ENCODE measurements at regions not wholly inside any gene's neighbourhood (a gene's known extent, or its start where the extent isn't known, plus 50 kb on each side); places are given as distances from the start of the nearest gene placed in this dataset.

GRCh38 chr6:113648698-113649097 is 208.4 kb upstream of the MARCKS start:
- FAIRE-seq (no peak), DNase-seq (ENCODE audit: low read depth) (no peak)
- H3K4me2 ChIP-seq (ENCODE audit: low read length): no peak overlapping the region
- H3K36me3 ChIP-seq (ENCODE audit: insufficient read depth, low read length): no peaks in the 10 kb centered on the region
- Mint-ChIP-seq H3K4me1 (ENCODE audit: low read depth, unreplicated experiment) (peaks cover 36% of the 10 kb centered on the region), H3K27ac (ENCODE audit: unreplicated experiment) (peak overlapping the region; percentile 13), H3K4me3 (ENCODE audit: unreplicated experiment) (no peak overlapping the region), H3K27me3 (ENCODE audit: low read depth, unreplicated experiment) (no peaks in the 10 kb centered on the region), H3K36me3 (ENCODE audit: low read depth, unreplicated experiment) (no peaks in the 10 kb centered on the region), H3K9me3 (ENCODE audit: unreplicated experiment) (no peaks in the 10 kb centered on the region)
- no peak overlapping the region for H3K27ac ChIP-seq (ENCODE audit: low read depth, low read length)
- TF ChIP-seq EZH2 (IDR thresholded peaks at IDR 0.05; ENCODE audit: insufficient read depth, low read length): no peak
- no peak overlapping the region for H2AFZ ChIP-seq (ENCODE audit: low read depth, low read length)
- no peaks in the 10 kb centered on the region for H3K79me2 ChIP-seq (ENCODE audit: insufficient read depth, low read length)
- no peak overlapping the region for H3K4me3 ChIP-seq (ENCODE audit: insufficient read depth, low read depth, low read length)
- no peaks in the 10 kb centered on the region for H4K20me1 ChIP-seq (ENCODE audit: insufficient read depth, low read length)
- H3K9ac ChIP-seq (ENCODE audit: low read length): no peak overlapping the region
- H3K9me3 ChIP-seq (ENCODE audit: insufficient read depth, low read depth, low read length): no peaks in the 10 kb centered on the region
- peaks cover 22% of the 10 kb centered on the region for H3K4me1 ChIP-seq (ENCODE audit: insufficient read depth, low read length)
- no peaks in the 10 kb centered on the region for H3K27me3 ChIP-seq (ENCODE audit: insufficient read depth, low read length)

- Histone ChIP-seq H4K20me1 (ENCODE audit: insufficient read depth, low read length) (no peaks in the 10 kb centered on the region), H3K79me2 (ENCODE audit: insufficient read depth, low read length) (no peaks in the 10 kb centered on the region), H2AFZ (ENCODE audit: low read depth, low read length) (no peak overlapping the region), H3K9me3 (ENCODE audit: insufficient read depth, low read depth, low read length) (no peaks in the 10 kb centered on the region), H3K4me2 (ENCODE audit: low read length) (no peak overlapping the region), H3K27me3 (ENCODE audit: insufficient read depth, low read length) (no peaks in the 10 kb centered on the region), H3K36me3 (ENCODE audit: insufficient read depth, low read length) (no peaks in the 10 kb centered on the region), H3K9ac (ENCODE audit: low read length) (no peak overlapping the region), H3K4me3 (ENCODE audit: insufficient read depth, low read depth, low read length) (no peak overlapping the region), H3K4me1 (ENCODE audit: insufficient read depth, low read length) (peaks cover 18% of the 10 kb centered on the region), H3K27ac (ENCODE audit: low read depth, low read length) (no peak overlapping the region)
- Mint-ChIP-seq H3K27ac (ENCODE audit: unreplicated experiment) (peak overlapping the region; percentile 37), H3K4me3 (ENCODE audit: unreplicated experiment) (no peak overlapping the region), H3K36me3 (ENCODE audit: low read depth, unreplicated experiment) (no peaks in the 10 kb centered on the region), H3K27me3 (ENCODE audit: low read depth, unreplicated experiment) (no peaks in the 10 kb centered on the region), H3K4me1 (ENCODE audit: low read depth, unreplicated experiment) (peaks cover 31% of the 10 kb centered on the region), H3K9me3 (ENCODE audit: unreplicated experiment) (no peaks in the 10 kb centered on the region)
- no peak for TF ChIP-seq EZH2 (IDR thresholded peaks at IDR 0.05; ENCODE audit: insufficient read depth, low read length)
- TF ChIP-seq, protein P1, sequence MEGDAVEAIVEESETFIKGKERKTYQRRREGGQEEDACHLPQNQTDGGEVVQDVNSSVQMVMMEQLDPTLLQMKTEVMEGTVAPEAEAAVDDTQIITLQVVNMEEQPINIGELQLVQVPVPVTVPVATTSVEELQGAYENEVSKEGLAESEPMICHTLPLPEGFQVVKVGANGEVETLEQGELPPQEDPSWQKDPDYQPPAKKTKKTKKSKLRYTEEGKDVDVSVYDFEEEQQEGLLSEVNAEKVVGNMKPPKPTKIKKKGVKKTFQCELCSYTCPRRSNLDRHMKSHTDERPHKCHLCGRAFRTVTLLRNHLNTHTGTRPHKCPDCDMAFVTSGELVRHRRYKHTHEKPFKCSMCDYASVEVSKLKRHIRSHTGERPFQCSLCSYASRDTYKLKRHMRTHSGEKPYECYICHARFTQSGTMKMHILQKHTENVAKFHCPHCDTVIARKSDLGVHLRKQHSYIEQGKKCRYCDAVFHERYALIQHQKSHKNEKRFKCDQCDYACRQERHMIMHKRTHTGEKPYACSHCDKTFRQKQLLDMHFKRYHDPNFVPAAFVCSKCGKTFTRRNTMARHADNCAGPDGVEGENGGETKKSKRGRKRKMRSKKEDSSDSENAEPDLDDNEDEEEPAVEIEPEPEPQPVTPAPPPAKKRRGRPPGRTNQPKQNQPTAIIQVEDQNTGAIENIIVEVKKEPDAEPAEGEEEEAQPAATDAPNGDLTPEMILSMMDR (IDR thresholded peaks at IDR 0.05; ENCODE audit: insufficient read depth, low read depth, low read length): no peak
- FAIRE-seq (no peak), DNase-seq (ENCODE audit: low read depth) (peak; percentile 56)
Measured at GRCh38 chr6:113649276-113649675, 207.9 kb upstream of the MARCKS start.

DNA sequence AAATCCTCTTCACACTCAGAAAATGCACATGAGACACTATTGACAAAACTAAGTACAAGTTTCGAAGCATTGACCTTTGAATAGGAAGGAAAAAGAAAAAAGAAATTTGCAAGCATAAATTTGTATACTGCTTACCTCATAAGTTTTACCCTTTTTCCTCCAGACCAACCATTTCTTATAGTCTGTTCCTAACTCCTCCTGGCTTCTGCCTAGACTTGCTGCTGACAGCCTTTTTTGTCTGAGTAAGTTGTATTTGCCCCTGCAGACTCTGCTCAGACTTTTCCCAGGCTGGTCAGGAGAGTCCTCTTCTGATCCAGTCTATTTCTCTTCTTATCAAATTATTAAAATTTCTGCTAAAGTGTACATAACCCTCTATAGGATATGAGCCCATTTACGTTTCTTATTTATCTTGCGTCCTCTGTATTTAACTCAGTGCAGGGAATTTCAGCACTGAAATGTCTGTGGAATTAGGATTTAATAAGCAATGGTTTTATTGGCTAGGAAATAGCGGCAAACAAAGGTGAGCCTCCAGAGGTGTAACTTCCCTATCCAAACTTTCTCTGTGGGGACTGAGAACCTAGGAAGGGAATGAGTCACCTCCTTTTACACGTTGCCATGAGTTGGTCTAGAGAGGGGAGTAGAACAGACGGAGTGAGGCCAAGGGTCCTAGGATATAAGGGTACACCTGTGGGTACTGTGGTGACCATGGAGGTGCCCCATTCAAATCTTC is 207.1 kb upstream of the MARCKS start:
- no peaks in the 10 kb centered on the region for H3K36me3 Mint-ChIP-seq (ENCODE audit: low read depth, unreplicated experiment)
- FAIRE-seq: no peak
- H3K27me3 Mint-ChIP-seq (ENCODE audit: low read depth, unreplicated experiment): no peaks in the 10 kb centered on the region
- H3K79me2 ChIP-seq (ENCODE audit: insufficient read depth, low read length): no peaks in the 10 kb centered on the region
- no peak overlapping the region for H3K27ac ChIP-seq (ENCODE audit: low read depth, low read length)
- no peaks in the 10 kb centered on the region for H3K36me3 ChIP-seq (ENCODE audit: insufficient read depth, low read length)
- DNase-seq (ENCODE audit: low read depth): no peak
- H3K4me3 ChIP-seq (ENCODE audit: insufficient read depth, low read depth, low read length): no peak overlapping the region
- H3K9me3 Mint-ChIP-seq (ENCODE audit: unreplicated experiment): no peaks in the 10 kb centered on the region
- no peaks in the 10 kb centered on the region for H4K20me1 ChIP-seq (ENCODE audit: insufficient read depth, low read length)
- no peak overlapping the region for H3K9ac ChIP-seq (ENCODE audit: low read length)
- no peak overlapping the region for H3K4me3 Mint-ChIP-seq (ENCODE audit: unreplicated experiment)
- no peak for TF ChIP-seq EZH2 (IDR thresholded peaks at IDR 0.05; ENCODE audit: insufficient read depth, low read length)
- no peak overlapping the region for H3K4me2 ChIP-seq (ENCODE audit: low read length)
- H3K27ac Mint-ChIP-seq (ENCODE audit: unreplicated experiment): peak overlapping the region; percentile 43
- H3K4me1 ChIP-seq (ENCODE audit: insufficient read depth, low read length): peaks cover 19% of the 10 kb centered on the region
- no peaks in the 10 kb centered on the region for H3K9me3 ChIP-seq (ENCODE audit: insufficient read depth, low read depth, low read length)
- no peaks in the 10 kb centered on the region for H3K27me3 ChIP-seq (ENCODE audit: insufficient read depth, low read length)
- H2AFZ ChIP-seq (ENCODE audit: low read depth, low read length): no peak overlapping the region
- H3K4me1 Mint-ChIP-seq (ENCODE audit: low read depth, unreplicated experiment): peaks cover 32% of the 10 kb centered on the region
